ENCODE measurements at regions not wholly inside any gene's neighbourhood (a gene's known extent, or its start where the extent isn't known, plus 50 kb on each side); places are given as distances from the start of the nearest gene placed in this dataset.

DNA sequence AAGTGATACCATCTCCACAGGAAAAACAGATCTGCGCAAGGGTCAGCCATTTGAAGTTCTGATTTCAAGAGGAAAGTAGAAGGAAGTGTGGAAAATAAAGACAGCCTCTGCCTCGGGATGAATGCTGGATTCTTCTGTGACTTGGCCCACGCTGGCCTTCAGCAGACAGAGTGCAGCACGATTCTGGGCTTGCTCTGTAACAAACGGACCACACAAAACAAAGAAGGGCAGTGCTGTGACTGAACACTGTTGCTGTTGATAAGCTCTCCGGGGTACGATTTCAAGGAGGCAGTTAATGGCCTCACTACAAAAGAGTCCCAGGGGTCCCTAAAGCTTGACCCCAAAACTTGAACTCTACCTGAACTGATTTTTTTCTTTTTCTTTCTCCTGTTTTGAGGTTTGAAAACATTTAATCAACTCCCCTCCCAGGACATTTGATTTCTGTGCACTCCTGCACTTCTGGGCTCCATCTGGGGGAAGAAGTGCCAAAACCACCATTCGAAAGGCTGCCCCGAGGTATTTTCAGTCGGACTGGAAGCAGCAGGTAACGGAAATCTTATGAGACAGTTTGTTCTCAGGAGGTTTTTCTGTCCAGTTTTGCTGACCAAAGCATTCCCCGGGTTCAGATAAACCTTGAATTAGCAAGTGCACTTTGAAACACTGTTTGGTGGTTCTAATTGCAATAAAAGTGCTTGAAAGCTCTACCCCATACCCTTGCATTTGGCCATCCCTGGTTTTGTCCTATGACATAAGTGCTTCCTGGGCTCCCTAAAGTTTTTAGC, 189.6 kb downstream of the MYLK4 start:
- no peak for TF ChIP-seq POLR2AphosphoS5 (IDR thresholded peaks at IDR 0.05; ENCODE audit: low read depth, low read length)
- TF ChIP-seq ZSCAN25 (CRISPR knock-in tag; IDR thresholded peaks at IDR 0.05): no peak
- no peak for TF ChIP-seq BRCA1 (CRISPR knock-in tag; IDR thresholded peaks at IDR 0.05)
- TF ChIP-seq, protein P1, sequence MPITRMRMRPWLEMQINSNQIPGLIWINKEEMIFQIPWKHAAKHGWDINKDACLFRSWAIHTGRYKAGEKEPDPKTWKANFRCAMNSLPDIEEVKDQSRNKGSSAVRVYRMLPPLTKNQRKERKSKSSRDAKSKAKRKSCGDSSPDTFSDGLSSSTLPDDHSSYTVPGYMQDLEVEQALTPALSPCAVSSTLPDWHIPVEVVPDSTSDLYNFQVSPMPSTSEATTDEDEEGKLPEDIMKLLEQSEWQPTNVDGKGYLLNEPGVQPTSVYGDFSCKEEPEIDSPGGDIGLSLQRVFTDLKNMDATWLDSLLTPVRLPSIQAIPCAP (CRISPR knock-in tag; IDR thresholded peaks at IDR 0.05; ENCODE audit: low read depth): no peak
- no peak for TF ChIP-seq KDM4B (CRISPR knock-in tag; IDR thresholded peaks at IDR 0.05)
- no peak for TF ChIP-seq ZNF367 (CRISPR knock-in tag; IDR thresholded peaks at IDR 0.05; ENCODE audit: borderline replicate concordance)
- TF ChIP-seq ZNF510 (CRISPR knock-in tag; IDR thresholded peaks at IDR 0.05; ENCODE audit: low read depth): no peak
- no peak for TF ChIP-seq ZNF878 (CRISPR knock-in tag; IDR thresholded peaks at IDR 0.05)
- TF ChIP-seq PHF21A (CRISPR knock-in tag; IDR thresholded peaks at IDR 0.05): no peak
- no peak for TF ChIP-seq TARDBP (CRISPR knock-in tag; IDR thresholded peaks at IDR 0.05)
- TF ChIP-seq, protein P2, sequence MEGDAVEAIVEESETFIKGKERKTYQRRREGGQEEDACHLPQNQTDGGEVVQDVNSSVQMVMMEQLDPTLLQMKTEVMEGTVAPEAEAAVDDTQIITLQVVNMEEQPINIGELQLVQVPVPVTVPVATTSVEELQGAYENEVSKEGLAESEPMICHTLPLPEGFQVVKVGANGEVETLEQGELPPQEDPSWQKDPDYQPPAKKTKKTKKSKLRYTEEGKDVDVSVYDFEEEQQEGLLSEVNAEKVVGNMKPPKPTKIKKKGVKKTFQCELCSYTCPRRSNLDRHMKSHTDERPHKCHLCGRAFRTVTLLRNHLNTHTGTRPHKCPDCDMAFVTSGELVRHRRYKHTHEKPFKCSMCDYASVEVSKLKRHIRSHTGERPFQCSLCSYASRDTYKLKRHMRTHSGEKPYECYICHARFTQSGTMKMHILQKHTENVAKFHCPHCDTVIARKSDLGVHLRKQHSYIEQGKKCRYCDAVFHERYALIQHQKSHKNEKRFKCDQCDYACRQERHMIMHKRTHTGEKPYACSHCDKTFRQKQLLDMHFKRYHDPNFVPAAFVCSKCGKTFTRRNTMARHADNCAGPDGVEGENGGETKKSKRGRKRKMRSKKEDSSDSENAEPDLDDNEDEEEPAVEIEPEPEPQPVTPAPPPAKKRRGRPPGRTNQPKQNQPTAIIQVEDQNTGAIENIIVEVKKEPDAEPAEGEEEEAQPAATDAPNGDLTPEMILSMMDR (CRISPR knock-in tag; IDR thresholded peaks at IDR 0.05): no peak
- no peak for TF ChIP-seq TAF15 (IDR thresholded peaks at IDR 0.05; ENCODE audit: low read depth, low read length, poor library complexity, severe bottlenecking)
